CD4-positive, alpha-beta T cell treated with Interferon alpha-2 for 1 hour (primary cell): ENCODE measurements at regions not wholly inside any gene's neighbourhood (a gene's known extent, or its start where the extent isn't known, plus 50 kb on each side); places are given as distances from the start of the nearest gene placed in this dataset.

Source experiments
- DNase-seq, 2 donors: peaks; one replicate each; pipeline ENCODE4 v3.0.0-alpha.2; 2020 to 2022

DNA sequence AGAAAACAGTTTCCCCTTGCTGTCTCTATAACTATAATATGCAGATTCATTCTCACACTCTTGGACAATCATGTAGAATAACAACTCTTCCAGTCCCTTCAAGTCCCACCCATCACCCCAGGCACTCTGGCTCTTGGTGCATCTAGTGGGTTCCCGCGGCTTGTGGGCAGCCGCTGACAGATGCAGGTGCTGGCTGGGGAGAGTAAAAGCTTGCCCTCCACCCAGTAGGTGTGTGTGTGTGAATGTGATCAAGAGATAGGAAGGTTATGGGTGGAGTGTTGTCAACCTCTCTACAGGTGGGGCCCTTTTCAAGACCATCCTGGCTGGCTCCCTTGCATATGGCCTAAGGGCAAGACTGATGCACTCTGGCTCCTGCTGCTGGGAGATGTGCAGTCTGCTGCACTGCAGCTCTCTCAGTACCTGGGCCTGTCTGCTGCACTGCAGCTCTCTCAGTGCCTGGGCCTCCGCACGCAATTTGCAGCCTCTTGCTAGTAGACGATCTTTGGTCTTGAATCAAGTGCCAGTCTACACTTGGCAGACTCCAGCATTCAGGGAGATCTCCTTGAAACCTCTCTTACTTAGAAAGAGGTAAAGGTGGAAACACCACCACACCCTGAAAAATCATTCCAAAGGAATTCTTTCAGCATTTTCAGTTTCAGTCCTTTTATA lies 189.7 kb upstream of the GDNF start:
- no peak for DNase-seq

DNA sequence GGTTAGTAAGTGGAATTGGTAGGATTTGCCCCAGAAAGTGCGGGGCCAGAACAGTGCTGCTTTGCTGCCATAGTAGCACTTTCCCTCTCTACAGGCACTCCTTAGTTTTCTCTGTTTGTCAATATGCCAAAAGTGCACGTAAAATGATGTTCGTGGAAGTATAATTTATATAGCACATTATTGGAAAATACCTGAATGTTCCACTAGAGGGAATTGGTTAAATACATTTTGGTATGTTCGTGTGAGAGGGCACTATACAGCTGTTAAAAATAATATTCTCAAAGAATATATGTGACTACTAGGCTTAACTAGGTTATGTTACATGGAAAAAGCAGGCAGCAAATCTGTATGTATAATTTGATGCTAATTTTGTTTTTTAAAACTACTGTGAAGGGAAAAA lies 184.0 kb upstream of the GDNF start:
- DNase-seq: no peak

DNA sequence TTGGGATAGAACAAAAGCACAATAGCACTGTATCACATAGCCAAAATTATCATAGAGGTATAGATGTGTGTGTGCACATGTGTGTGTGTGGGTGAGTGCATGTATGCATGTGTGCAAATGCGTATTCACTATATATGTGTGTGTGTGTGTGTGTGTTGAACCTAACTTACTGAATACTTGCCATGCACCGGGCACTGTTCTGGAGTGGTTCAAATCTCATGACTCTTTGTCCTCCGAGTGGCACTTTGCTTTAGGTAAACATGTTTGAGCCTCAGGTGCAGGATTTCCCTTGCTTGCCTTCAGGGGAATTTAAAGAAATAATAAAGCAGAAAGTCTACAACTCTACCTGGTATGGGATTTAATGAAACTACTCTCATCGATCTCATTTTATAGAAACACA lies 183.5 kb upstream of the GDNF start:
- no peak for DNase-seq

DNA sequence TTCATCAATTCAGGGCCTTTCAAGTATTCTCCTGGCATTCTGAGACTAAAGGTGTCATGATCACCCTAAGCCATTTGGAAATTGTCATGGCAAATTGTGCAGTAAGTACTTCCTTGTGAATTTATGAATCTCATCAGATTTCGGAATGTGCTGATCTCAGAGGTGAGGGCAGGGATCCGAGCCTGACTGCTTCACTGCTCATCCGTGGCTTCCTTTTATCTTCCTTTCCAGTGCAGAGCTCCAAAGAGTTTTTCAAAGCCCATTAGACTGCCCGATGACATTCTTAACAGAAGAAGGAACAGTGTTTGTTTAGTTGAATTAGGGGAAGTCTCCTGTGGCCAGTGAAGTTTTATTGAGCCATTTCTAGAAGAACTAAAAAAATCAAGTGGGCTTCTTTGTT lies 182.8 kb upstream of the GDNF start:
- DNase-seq: no peak

DNA sequence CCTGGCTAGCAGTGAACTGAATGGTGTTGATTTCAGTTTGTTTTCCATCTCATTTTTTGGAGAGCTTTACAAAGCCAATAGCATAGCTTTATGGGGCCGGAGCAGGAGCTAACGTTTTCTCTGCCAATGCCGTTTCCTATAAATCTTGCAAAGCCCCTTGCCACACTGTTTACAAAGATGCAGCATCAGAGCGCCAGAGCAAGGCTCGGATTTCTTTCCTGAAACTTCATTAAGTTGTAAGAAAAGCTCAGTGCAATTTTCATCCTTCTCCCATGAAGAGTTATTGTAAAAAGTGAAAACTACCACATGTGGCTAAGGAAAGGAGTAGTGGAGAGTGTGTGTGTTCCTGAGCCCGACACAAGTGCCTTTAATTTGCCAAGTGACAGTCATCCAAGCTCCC lies 178.2 kb upstream of the GDNF start:
- DNase-seq: no peak

DNA sequence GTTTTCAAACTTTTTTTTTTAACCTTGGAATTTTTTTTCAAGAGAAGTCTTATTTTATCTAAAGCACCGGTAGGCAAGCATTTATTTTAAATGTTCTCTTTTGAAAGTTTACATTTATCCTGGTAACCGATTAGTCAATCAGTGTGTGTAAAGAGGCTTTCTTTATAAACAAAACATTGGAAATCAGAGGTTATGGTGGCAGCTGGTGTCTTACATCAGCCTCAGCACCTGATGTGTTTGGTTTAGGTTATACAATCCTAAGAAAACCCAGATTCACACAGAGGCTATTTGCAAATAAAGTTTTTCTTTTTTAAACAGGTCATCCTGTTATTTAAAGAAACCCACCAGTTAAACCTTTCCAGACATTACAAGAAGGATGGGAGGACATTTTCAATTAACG lies 173.3 kb upstream of the GDNF start:
- no peak for DNase-seq

DNA sequence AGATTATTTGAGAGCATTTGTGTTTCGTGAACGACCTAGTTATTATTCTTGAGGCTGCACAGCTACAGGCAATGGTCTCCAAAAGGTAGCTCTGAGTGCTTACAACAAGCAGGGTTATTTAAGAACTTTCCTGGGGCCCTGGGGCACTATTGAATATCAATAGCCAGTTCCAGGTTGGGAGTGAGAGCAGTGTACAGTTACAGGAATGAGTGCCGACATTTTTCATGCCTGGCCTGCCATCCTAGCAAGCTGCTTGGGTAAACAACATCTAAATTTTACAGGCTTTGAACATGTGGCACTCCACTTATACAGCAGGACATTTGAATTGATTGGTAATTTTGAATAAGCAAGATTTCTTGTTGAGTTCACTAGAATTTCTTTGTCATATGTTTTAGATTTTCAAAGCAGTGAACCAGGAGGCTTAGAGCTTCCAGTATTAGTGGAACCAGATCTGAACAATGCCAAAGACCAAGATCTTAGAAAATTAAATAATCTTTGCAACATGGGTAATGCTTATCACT lies 171.9 kb upstream of the GDNF start:
- DNase-seq: no peak

DNA sequence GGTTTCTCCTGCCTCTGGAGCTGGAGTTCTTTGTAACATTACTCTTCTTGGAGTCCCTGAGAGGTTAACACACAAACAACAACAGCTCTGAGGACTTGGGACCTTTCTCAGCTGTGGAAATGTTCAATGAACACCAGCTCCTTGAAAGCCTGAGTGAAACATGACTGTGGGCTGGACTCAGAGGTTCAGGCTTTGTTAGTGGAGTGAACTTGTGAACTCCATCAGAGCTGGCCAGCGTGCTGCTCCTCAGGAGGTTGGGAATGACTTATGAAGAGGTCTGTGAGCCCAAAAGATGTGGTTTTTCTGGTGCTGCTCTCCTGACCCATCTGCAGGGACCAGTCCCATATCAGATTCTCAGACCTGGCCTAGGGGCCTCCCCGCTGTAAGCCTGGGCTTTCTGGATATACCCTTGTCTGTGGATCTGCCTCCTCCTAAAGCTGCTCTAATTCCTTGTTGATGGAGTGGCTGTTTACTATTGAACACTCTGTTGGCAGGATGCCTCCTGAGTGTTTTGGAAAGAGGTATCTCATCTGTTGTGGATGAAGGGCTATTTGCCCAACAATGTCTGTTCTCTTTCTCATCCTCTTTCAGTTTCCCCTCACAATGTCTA lies 170.0 kb upstream of the GDNF start:
- no peak for DNase-seq

DNA sequence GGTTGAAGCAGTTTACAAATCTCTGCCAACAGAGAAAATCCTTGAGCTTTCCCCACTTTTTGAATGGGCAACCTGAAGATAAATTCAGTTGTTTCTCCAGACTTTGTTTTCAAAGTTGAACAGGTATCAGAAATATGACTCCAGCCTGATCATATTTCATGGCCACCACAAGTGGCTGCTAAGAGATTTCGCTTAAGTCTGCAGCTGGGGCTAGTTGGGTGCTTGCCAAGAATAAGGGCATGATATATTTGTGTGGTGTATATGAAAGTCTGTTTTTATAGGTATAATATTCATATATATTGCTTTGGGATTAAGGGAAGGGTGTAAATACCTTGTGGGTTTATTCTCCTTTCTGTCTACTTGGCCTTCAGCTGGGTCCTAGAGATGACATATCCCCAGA lies 168.4 kb upstream of the GDNF start:
- no peak for DNase-seq

DNA sequence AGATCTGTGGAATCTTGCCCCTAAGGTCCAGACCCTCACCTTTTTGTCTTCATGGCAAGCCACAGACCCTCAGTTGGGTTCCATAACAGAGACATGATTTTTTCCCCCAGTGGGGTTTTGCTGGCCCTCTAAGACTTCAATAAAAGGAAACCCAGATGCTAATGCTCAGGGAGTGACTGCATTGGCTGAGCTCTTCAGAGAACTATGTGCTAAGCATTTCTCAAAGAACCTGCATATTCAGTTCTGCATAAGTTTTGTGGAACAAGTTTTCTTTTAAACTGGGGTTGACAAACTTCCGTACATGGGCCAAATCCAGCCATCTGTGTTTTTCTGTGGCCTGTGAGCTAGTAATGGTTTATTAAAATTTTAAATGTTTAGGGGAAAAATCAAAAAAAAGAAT lies 159.8 kb upstream of the GDNF start:
- DNase-seq: no peak

DNA sequence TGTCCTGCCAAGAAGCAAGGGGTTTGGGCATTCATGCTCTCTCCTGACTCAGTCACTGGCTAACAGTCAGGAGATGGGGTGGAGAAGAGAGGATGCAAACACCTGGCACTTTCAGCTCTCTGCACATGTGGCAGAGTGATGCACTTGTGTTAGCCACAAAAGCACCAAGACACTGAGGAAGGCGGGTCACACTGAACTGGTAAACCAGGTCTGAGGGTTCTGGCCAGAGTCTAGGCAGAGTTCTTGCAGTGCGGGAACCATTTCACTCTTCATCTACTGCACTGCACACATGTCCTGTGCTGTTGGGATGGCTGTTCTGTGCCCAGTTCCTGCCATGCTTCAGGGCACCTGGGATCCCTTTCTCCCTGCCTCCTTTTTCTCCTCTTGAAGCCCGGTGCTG lies 157.1 kb upstream of the GDNF start:
- DNase-seq: no peak

DNA sequence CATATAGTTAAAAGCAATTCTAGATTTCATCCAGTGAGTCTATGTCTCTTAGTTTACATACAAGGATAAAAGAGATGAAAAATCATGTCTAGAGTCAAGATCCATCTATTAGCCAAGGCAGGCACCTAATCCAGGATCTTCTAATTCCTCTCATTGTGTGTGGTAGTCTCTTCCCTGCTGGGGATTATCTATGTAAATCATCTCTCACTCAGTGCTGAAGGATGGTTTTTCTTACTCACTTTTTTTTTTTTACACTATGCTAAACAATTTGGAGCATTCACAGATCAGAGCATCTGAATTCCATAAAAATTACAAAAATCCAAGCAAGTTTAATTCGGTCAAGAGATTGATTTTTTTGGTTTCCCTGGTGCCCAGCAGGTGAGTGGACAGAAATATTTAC lies 154.9 kb upstream of the GDNF start:
- no peak for DNase-seq

DNA sequence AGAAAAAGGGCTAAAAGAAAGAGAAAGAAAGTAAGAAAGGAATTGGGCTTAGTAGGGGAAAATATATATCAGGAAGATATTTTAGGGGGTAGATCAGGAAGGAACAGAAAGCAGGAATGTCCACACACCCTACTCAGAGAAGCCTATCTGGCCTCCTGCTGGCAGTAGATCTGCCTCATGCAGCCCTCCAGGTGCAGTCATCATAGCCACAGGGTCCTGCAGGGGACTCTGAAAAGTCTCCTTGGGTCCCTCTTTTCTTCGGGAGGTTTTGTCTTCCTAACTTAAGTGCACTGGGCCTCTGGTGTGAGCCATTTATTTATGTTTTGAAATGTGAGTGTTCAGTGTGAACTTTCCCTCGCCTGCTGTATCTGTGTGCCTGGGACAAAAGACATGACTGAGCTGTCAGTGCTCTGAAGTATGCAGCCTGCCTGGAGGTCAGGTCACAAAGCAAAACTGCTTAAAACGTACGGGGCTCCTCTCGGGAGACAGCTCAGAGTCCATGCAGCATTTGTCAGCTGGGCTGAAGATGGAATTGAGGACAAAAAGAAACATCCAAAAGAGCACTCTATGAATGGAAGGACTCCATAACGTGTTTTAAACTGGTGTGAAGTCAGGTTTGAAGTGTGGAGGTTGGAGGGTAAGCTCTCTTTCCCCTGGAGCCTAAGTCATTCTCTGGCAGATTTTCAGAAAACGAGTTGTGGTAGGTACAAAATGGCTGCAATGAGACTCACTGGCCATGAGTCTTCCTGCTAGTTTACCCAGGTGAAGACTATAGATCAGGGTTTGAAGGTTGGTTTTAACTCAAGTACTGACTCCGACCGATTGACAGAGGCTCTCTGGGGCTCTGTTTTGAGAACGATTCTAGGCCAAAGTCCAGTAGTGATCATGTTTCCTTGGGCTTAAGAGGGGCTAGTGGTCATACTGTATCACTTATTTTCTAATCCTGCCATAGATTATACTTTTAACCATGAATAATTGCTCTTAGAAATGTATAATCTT lies 151.8 kb upstream of the GDNF start:
- no peak for DNase-seq

DNA sequence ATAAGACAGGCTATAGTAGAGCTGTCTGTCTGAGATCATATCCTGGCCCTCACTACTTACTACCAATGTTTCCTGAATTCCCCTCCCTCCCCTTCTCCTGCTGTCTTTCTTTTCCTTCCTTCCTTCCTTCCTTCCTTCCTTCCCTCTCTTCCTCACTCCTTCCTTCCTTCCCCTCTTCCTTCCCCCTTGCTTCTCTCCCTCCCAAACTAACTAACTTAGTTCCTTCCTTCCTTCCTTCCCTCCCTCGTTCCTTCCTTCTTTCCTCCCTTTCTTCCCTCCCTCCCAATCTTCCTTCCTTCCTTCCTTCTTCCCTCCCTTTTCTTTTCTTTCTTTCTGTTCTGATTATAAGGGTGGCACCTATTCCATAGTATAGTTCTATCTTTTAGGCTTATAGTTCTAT lies 150.0 kb upstream of the GDNF start:
- no peak for DNase-seq

DNA sequence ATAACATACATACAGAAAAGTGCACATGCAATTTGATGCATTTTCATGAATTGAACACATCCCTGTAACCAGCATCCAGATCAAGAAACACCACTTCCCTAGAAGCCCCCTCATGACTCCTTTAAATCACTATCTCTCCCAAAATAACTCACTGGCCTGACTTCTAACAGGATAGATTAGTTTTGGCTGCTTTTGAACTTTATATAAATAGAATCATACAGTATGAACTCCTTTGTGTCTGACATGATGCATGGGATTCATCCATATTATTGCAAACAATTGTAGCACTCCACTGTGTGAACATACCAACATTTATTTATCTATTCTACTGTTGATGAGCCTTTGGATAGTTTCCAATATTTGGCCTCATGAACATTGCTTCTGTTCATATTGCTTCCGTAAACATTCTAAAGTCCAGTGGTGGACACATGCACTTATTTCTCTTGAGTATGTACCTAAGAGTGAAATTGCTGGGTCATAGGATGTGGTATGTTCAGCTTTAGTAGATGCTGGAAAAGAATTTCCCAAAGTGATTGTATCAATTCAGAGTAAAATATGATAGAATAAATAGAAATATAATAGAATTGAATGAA lies 148.7 kb upstream of the GDNF start:
- DNase-seq: no peak

DNA sequence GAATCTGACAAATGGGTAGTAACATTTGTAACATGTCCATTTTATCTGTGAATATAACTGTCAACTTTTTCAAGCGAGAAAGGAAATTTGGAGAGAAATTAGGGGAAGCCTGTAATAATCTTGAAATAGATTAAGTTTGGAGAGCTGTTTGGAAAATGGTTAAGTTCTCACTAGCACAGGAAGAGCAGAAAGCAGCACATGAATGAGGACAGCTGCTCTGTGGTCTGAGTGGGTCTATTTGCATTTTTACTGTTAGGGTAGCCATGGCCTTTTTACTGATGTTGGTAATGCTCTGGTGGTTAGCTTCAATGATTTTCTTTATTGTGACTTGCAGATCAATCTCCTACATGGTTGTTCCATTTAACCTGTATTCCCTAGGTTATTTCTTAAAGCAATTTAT lies 144.5 kb upstream of the GDNF start:
- DNase-seq: no peak

DNA sequence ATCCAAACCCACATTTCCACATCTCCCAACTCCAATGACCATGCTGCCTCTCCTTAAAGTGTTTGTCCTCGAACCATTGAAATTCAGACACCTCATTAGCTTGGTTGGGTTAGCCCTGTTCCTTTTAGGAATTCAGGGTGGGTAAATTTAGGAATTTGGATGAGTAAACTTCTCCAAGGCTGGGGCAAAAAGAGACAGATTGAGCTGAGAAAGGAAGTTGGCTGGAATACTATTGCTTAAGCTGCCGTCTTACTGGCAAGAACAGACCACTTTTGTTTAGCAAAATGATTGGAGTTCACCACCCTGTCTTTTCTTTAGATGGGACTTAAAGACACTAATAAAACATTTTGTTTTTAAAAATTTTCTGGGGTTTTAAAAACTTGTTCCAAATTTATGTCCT lies 143.6 kb upstream of the GDNF start:
- no peak for DNase-seq

DNA sequence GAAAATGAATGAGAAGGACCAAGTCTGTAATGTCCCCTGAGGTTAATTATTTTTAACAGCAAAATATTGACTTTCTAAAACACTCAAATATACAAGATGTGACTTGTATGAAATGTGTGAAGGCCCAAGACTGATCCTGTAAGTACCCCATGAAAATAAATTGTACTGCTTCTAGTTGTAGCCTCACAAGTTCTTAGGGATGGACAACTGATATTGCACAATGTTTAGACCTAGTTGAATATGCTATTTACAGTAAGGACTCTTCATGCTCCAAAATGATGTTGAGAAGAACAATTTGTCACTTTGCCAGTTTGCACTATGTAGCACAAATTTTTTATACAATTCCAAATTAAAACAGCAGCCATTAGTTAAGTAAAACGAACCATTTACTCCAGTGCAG lies 139.7 kb upstream of the GDNF start:
- DNase-seq: no peak

DNA sequence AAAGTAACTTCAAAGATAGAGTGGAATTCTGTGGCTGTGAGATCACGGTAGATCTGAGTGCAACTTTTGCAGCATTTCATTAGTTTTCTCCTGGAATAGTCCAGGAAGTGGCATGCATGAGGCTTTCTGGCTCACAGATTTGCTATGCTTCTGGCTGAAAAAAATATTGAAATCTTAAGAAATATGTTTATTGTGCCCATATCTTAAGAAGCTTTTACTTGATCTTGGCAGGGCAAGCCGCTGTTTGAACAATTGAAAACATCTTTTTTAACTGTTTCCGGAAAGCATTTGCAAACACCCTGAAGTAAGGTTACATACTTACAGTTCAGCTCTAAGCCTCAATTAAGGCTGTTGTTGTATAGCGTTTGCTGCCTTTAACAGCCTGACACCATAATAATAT lies 135.7 kb upstream of the GDNF start:
- no peak for DNase-seq

DNA sequence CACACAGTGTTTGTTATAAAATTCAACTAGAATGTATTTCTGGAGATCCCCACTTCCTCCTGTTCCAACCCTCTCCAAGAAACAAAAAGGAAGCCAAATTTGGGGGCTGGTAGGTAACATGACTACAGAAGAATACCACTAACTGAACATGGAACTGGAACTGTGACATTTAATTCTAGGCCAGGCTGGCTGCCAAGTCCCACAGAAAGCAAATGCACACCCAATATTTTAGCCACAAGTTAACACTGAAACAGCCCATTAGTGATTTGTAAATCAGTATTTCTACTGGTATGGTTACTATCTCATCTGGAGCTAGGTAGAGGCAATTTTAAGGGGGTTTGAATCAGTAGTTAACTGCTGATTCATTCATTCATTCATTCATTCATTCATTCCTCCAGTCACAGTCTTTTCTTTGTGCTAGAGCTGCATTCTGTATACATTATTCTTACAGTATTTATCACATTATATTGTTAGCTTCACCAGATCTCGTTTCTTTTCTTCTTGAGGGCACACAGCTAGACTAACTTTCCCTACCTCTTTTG lies 131.7 kb upstream of the GDNF start:
- DNase-seq: no peak

DNA sequence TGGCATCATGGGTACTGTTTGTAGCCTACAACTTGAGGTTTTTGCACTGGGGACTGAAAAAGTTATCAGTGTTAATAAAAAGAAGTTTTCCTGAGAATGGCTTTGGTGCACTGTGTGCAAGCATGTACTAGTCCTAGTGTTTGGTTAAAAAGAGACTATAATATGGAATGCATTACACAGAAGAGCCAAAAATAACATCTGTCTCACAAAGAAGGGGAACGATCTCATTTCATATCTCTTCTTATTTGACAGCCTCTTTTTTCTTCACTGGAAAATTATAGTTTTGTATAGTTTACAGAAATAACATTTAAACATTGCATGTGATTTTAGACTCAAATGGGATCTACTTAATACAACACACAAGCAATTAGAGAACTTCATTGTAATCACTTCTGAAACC lies 127.0 kb upstream of the GDNF start:
- no peak for DNase-seq

DNA sequence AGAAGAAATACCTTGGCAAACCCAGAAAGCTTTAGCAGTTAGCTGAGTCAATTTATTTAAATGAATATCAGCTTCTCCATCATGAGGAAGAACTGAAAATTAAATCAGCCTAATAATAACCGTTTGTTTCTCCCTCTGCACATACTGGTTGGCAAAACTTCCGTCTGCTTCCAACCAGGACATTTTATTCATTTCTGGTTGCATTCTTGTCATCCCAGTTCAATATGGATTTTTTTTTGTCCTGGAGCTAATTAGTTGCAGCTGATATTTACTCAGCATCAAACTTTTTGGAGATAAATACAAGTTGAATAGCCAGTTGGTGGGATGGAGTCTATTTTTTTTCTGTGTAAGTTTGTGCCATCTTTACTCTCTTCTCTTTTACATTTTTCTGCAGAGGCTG lies 126.5 kb upstream of the GDNF start:
- no peak for DNase-seq

DNA sequence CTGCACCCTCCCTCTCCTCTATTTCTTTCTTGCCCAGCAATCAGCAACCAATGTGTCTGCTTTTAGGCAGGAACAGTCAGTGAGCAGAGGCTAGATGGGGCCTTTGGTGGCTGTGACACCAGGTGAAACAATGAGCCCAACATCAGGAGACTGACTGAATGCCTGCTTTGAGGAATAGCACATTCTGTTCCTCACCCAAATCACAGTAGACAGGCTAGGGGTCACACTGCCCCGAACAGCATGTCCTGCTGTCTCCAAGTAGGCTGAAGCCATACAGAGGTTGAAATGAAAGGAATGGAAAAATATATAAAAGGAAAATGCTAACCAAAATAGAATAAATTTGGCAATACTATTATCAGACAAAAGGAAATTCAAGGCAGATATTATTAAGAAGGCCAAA lies 122.5 kb upstream of the GDNF start:
- no peak for DNase-seq
